ENCODE measurements at regions not wholly inside any gene's neighbourhood (a gene's known extent, or its start where the extent isn't known, plus 50 kb on each side); places are given as distances from the start of the nearest gene placed in this dataset.

DNA sequence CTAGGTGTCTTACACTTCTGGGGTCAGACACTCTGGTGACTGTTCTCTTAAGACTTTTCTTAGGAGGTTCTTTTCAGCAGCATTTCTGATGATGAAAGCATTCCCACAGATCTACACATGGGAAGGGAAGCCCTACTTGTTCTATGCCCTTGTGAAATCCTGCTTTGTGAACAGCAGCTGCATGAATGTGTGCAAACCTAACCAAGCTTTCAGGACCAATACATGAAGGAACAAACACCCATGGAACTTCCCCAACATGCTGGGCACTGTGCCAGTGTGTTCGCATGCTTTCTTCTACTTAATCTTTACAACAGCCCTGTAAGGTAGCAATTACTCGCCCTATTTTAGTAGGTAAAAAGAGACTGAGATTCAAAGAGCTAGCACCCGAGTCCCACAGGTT, 439.9 kb upstream of the KLF4 start:
- TF ChIP-seq, protein P1, sequence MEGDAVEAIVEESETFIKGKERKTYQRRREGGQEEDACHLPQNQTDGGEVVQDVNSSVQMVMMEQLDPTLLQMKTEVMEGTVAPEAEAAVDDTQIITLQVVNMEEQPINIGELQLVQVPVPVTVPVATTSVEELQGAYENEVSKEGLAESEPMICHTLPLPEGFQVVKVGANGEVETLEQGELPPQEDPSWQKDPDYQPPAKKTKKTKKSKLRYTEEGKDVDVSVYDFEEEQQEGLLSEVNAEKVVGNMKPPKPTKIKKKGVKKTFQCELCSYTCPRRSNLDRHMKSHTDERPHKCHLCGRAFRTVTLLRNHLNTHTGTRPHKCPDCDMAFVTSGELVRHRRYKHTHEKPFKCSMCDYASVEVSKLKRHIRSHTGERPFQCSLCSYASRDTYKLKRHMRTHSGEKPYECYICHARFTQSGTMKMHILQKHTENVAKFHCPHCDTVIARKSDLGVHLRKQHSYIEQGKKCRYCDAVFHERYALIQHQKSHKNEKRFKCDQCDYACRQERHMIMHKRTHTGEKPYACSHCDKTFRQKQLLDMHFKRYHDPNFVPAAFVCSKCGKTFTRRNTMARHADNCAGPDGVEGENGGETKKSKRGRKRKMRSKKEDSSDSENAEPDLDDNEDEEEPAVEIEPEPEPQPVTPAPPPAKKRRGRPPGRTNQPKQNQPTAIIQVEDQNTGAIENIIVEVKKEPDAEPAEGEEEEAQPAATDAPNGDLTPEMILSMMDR (IDR thresholded peaks at IDR 0.05; ENCODE audit: insufficient read depth, low read depth, low read length) = no peak
- TF ChIP-seq EZH2 (IDR thresholded peaks at IDR 0.05; ENCODE audit: insufficient read depth, low read length) = no peak

Measured in astrocyte (in vitro differentiated cells and primary cell).